ENCODE measurements at regions not wholly inside any gene's neighbourhood (a gene's known extent, or its start where the extent isn't known, plus 50 kb on each side); places are given as distances from the start of the nearest gene placed in this dataset.
A peak's percentile ranks its signal among the peaks of the same experiment; 100 is the strongest.

DNA sequence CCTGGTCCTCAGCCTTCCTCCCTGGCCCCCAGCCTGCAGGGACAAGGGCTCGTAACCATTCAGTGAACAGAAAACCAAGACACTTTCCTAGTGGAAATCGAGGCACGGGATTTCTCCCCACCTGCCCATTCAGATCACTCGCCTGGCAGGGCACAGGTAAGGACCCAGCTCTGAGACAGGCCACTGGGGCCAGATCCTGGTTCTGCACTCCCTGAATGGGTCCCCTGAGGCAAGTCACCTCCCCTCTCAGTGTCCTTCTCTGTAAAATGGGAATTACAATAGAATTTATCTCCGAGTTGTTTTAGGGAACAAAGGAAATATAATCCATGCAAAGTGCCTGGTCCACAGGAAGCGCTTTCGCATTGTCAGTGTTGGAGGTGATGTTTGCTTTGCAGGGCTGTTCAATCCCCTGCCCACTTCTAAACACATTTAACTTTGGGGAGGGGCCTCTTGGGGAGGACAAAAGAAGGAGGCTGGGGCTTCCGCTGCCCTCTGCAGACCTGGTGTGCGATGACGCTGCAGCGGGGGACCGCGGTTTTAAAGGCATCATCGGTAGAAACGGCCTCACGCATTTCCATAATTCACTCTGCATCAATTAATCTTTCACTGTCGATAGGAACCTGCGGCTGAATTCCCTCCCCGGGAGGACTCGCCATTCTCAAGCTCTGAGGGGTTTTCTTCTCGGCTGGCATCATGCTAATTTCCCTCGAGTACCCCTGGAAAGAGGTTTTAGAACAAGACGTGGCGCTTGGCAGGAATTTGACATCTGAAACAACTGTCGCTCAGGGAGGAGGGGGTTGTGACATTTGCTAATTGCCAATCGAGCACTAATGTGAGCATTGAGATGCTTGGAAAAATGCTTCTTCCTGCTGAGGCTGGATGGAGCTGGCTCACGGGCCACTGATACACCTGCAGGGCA lies 70.4 kb upstream of the FGF3 start:
- no peak overlapping the region for H3K27ac Mint-ChIP-seq
- no peaks in the 10 kb centered on the region for H3K9me3 Mint-ChIP-seq
- no peak overlapping the region for H3K4me3 Mint-ChIP-seq
- H3K4me1 Mint-ChIP-seq (ENCODE audit: unreplicated experiment) = peaks cover 12% of the 10 kb centered on the region
- no peaks in the 10 kb centered on the region for H3K36me3 Mint-ChIP-seq
- H3K27me3 Mint-ChIP-seq = peaks cover 35% of the 10 kb centered on the region
- TF ChIP-seq, protein P1, sequence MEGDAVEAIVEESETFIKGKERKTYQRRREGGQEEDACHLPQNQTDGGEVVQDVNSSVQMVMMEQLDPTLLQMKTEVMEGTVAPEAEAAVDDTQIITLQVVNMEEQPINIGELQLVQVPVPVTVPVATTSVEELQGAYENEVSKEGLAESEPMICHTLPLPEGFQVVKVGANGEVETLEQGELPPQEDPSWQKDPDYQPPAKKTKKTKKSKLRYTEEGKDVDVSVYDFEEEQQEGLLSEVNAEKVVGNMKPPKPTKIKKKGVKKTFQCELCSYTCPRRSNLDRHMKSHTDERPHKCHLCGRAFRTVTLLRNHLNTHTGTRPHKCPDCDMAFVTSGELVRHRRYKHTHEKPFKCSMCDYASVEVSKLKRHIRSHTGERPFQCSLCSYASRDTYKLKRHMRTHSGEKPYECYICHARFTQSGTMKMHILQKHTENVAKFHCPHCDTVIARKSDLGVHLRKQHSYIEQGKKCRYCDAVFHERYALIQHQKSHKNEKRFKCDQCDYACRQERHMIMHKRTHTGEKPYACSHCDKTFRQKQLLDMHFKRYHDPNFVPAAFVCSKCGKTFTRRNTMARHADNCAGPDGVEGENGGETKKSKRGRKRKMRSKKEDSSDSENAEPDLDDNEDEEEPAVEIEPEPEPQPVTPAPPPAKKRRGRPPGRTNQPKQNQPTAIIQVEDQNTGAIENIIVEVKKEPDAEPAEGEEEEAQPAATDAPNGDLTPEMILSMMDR (conservative IDR thresholded peaks at IDR 0.05) = no peak
- DNase-seq (ENCODE audit: extremely low spot score, unreplicated experiment) = no peak

DNA sequence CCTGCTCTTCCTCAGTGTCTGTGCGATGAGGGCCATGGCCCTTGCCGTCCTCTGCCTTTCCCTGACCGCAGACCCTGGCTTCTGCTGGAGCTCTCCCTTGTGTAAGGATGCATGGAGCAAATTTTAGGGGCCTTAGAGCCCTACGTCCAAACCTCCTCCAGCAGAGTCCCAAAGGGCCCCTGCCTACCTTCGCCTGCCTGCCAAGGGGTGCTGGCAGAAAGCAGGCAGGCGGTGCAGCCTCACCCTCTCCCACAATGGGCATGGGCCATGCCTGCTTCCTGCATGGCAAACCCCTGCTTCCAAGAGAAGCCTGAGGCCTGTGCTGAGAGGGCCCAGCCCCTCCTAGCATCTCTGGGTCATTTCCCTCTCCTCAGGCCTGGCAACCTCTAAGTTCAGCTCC lies 71.3 kb upstream of the FGF3 start:
- peaks cover 36% of the 10 kb centered on the region for H3K27me3 Mint-ChIP-seq
- DNase-seq (ENCODE audit: extremely low spot score, unreplicated experiment) = no peak
- H3K9me3 Mint-ChIP-seq = no peaks in the 10 kb centered on the region
- H3K4me3 Mint-ChIP-seq = no peak overlapping the region
- peaks cover 14% of the 10 kb centered on the region for H3K4me1 Mint-ChIP-seq (ENCODE audit: unreplicated experiment)
- no peaks in the 10 kb centered on the region for H3K36me3 Mint-ChIP-seq
- TF ChIP-seq, protein P1 (conservative IDR thresholded peaks at IDR 0.05) = no peak
- no peak overlapping the region for H3K27ac Mint-ChIP-seq

DNA sequence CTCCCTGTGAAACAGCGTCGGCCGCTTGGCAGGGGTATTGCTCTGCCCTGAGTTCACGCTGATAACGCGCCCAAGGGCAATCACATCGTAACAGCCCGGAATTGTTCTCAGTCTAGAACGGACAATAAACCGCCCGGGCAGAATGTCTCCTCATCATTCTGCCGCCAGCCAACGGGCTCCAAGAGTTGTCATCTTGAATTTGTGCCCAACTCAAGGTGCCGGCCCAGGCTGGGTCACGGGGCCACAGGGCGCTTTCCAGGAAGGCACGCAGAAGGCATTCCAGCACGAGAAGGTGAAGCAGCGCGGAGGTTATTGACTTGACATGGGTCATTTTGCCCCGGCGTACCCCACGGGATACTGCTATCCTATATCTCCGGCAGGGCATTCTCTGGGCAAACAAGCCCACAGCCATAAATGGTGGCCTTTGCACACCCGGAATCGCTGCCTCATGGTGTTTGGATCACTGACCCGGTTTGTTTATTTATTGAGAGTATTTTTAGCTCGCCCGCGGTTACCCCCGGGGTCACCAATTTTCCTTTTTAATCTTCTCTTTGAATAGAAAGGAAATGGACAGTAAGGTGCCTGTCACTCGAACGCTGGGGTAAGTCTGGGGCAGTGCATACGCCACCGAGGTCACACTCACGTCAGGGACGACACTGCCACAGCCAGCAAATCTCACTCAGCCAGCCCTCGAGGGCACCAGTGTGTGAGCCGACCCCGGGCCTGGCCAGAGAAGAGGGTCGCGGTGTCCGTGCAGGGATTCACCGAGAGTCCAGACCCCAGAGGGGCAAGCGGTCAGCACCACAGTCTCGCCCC lies 72.4 kb upstream of the FGF3 start:
- H3K36me3 Mint-ChIP-seq = no peaks in the 10 kb centered on the region
- H3K9me3 Mint-ChIP-seq = no peaks in the 10 kb centered on the region
- H3K27ac Mint-ChIP-seq = no peak overlapping the region
- no peak for DNase-seq (ENCODE audit: extremely low spot score, unreplicated experiment)
- peaks cover 36% of the 10 kb centered on the region for H3K27me3 Mint-ChIP-seq
- TF ChIP-seq, protein P1 (conservative IDR thresholded peaks at IDR 0.05) = no peak
- peaks cover 14% of the 10 kb centered on the region for H3K4me1 Mint-ChIP-seq (ENCODE audit: unreplicated experiment)
- H3K4me3 Mint-ChIP-seq = no peak overlapping the region

DNA sequence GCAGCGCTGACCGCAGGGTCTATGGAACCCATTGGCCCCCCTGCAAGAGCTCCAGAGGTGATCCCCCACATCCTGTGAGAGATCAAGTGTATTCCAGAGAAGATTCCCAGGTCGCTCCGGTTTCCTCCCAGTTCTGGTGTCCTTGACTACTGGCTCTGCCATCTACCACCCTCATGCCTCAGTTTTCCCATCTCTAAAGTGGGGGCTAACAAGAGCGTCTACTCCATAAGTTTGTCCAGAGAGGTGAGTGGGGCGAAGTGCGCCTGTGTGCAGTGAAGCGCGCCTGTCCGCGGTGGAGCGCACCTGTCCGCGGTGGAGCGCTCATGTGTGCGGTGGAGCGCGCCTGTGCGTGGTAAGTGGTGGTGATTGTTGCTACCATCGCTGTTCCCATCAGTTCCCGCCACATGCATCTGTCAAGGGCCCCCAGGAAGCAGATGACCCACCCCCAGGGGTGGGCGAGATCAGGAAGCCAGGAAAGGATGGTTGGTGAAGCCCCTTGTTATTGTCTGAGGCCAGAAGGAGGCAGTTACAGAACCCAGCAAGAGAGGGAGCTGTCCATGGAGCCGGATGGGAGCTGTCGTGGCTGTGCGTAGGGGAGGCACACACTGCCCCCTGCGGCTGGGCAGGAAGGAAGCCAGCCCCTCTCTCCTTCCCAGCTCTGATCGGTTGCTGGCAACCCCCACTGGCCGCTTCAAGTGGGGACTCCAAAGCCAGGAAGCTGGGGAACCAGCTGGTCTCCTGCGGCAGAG lies 73.2 kb upstream of the FGF3 start:
- peak overlapping the region; percentile 39 for H3K27ac Mint-ChIP-seq
- H3K9me3 Mint-ChIP-seq = no peaks in the 10 kb centered on the region
- H3K4me3 Mint-ChIP-seq = no peak overlapping the region
- H3K27me3 Mint-ChIP-seq = peaks cover 36% of the 10 kb centered on the region
- H3K36me3 Mint-ChIP-seq = no peaks in the 10 kb centered on the region
- H3K4me1 Mint-ChIP-seq (ENCODE audit: unreplicated experiment) = peaks cover 14% of the 10 kb centered on the region
- TF ChIP-seq, protein P1 (conservative IDR thresholded peaks at IDR 0.05) = peak; percentile 34
- DNase-seq (ENCODE audit: extremely low spot score, unreplicated experiment) = no peak

DNA sequence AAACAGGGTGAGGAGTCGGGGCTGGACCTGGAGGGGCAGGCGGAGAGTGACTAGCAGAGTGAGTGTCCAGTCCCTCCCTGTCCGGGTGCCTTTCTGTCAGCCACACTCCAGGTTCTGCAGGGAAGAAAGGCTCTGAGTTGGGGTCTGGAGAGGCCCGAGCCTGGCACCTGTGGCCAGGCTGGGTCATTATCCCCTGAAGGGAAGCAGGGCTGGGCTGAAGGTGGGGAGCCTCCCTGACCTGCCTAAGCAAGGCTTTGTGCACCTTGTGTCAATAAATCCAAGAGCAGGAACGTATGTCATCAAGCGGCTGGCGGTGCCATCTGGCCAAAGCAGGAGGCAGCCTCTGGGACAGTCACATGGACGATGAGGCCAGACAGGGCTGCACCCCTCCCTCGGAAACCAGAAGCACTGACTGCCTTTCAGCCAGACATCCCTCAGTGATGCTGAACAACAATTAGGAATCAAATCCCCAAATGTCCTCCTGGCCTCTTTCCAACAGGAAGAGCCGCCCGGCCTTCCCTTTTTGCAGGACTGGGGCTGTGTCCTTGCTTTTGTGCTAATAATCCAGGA lies 73.9 kb upstream of the FGF3 start:
- no peaks in the 10 kb centered on the region for H3K9me3 Mint-ChIP-seq
- H3K4me3 Mint-ChIP-seq = no peak overlapping the region
- H3K4me1 Mint-ChIP-seq (ENCODE audit: unreplicated experiment) = peaks cover 14% of the 10 kb centered on the region
- H3K27ac Mint-ChIP-seq = no peak overlapping the region
- peaks cover 36% of the 10 kb centered on the region for H3K27me3 Mint-ChIP-seq
- no peaks in the 10 kb centered on the region for H3K36me3 Mint-ChIP-seq
- TF ChIP-seq, protein P1 (conservative IDR thresholded peaks at IDR 0.05) = no peak
- DNase-seq (ENCODE audit: extremely low spot score, unreplicated experiment) = no peak
